HCT116 (cell line): ENCODE measurements at regions not wholly inside any gene's neighbourhood (a gene's known extent, or its start where the extent isn't known, plus 50 kb on each side); places are given as distances from the start of the nearest gene placed in this dataset.

ENCODE experiments used
- ATAC-seq: fragments of 200-7000 bp; cut with Tn5 transposase; 2 replicates; pipeline ENCODE4 v1.9.1; 2020; ENCODE audit warnings: mild to moderate bottlenecking, moderate library complexity
- BruUV-seq: library from RNA; stranded (reverse); fragments of 400-500 nt; replicated peaks from 2 replicates; lab custom pipeline; 2021; lab: Mats Ljungman, UMichigan
- CTCF ChIA-PET: fragments of 300-600 bp; sonication (Branson Sonifier 250); formaldehyde crosslinking; loops from one replicate; lab custom pipeline; 2021; ENCODE audit warnings: antibody characterized with exemption; lab: Charles Lee
- POLR2A ChIA-PET: fragments of 300-600, 350-600 bp; sonication (Branson Sonifier 250); formaldehyde crosslinking; loops from one replicate; lab custom pipeline; 2021; ENCODE audit warnings: antibody characterized with exemption; lab: Charles Lee
- RAD21 ChIA-PET, 2 experiments: fragments of 300-600 bp; sonication (Branson Sonifier 250); formaldehyde crosslinking; loops; one replicate each; lab custom pipeline; 2023; ENCODE audit warnings: low total read pairs in 2 of 2; ENCODE audit not compliant: uncharacterized antibody in 2 of 2, unreplicated experiment in 2 of 2, low non-redundant PET in 1 of 2; lab: Charles Lee
- DNase-seq: peaks from one replicate; pipeline ENCODE4 v3.0.0-alpha.2; 2010; ENCODE audit warnings: low read depth, low spot score
- H2AFZ ChIP-seq: fragments of 200-600 bp; shearing (Covaris generic), sonication (generic); 2 replicates; pipeline ENCODE4 v1.6.1; 2017; ENCODE audit warnings: low read depth, mixed run types, mixed read lengths, antibody characterized with exemption, low read length; ENCODE audit not compliant: poor library complexity, severe bottlenecking
- H3K27ac ChIP-seq: 2 replicates; pipeline ENCODE4 v1.5.1; 2012; ENCODE audit warnings: low read depth, low read length
- H3K27me3 ChIP-seq: fragments of 200-600 bp; sonication (generic); 2 replicates; pipeline ENCODE4 v1.6.1; 2016; ENCODE audit warnings: mixed run types, low read length, mixed read lengths; ENCODE audit not compliant: insufficient read depth
- H3K36me3 ChIP-seq, 2 experiments: fragments of 200-500 bp in 1 of 2; fragments of 200-600 bp in 1 of 2; sonication (Bioruptor generic) in 1 of 2; sonication (generic) in 1 of 2; 2 replicates each; pipeline versions ENCODE4 v1.5.1 to v1.6.1; 2014 to 2016; ENCODE audit warnings: low read length in 2 of 2, inconsistent platforms in 1 of 2, mixed read lengths in 1 of 2, mixed run types in 1 of 2; ENCODE audit not compliant: insufficient read depth in 2 of 2, control insufficient read depth in 1 of 2
- H3K4me1 ChIP-seq, 2 experiments: fragments of 200-600 bp in 1 of 2; sonication (generic) in 1 of 2; 2 replicates each; pipeline versions ENCODE4 v1.5.1 to v1.6.1; 2012 to 2017; ENCODE audit warnings: low read length in 2 of 2, inconsistent platforms in 1 of 2, mild to moderate bottlenecking in 1 of 2, mixed read lengths in 1 of 2, mixed run types in 1 of 2, moderate library complexity in 1 of 2; ENCODE audit not compliant: insufficient read depth in 2 of 2, control insufficient read depth in 1 of 2
- H3K4me2 ChIP-seq: fragments of 200-600 bp; sonication (generic); 2 replicates; pipeline ENCODE4 v1.6.1; 2017; ENCODE audit warnings: mixed run types, low read length, mixed read lengths
- H3K4me3 ChIP-seq, 2 experiments: fragments of 200-600 bp in 1 of 2; sonication (generic) in 1 of 2; replicated peaks in 1 of 2; 2 replicates each; pipeline ENCODE4 v1.5.1; 2011 to 2016; ENCODE audit warnings: low read length in 2 of 2, control low read depth in 1 of 2, low read depth in 1 of 2, mild to moderate bottlenecking in 1 of 2, mixed read lengths in 1 of 2, mixed run types in 1 of 2
- H3K79me2 ChIP-seq: fragments of 200-600 bp; sonication (generic); 2 replicates; pipeline ENCODE4 v1.6.1; 2017; ENCODE audit warnings: mild to moderate bottlenecking, mixed run types, low read length, moderate library complexity, mixed read lengths; ENCODE audit not compliant: insufficient read depth
- H3K9ac ChIP-seq: fragments of 200-600 bp; sonication (generic); 2 replicates; pipeline ENCODE4 v1.6.1; 2016; ENCODE audit warnings: low read length, mixed read lengths
- H3K9me2 ChIP-seq: fragments of 200-600 bp; sonication (generic), shearing (Covaris generic); 2 replicates; pipeline ENCODE4 v1.6.1; 2017; ENCODE audit warnings: mixed run types, mild to moderate bottlenecking, moderate library complexity; ENCODE audit not compliant: insufficient read depth
- H3K9me3 ChIP-seq, 2 experiments: fragments of 200-500 bp in 1 of 2; fragments of 200-600 bp in 1 of 2; sonication (Bioruptor generic) in 1 of 2; sonication (generic) in 1 of 2; 2 replicates each; pipeline ENCODE4 v1.6.1; 2014 to 2017; ENCODE audit warnings: low read length in 2 of 2, mixed read lengths in 2 of 2, inconsistent platforms in 1 of 2, low read depth in 1 of 2, mild to moderate bottlenecking in 1 of 2, mixed run types in 1 of 2, moderate library complexity in 1 of 2; ENCODE audit not compliant: control insufficient read depth in 1 of 2, insufficient read depth in 1 of 2
- H4K20me1 ChIP-seq: fragments of 200-600 bp; sonication (generic), shearing (Covaris generic); 2 replicates; pipeline ENCODE4 v1.6.1; 2017; ENCODE audit warnings: mixed run types, mild to moderate bottlenecking, moderate library complexity; ENCODE audit not compliant: insufficient read depth
- POLR2AphosphoS5 ChIP-seq: IDR thresholded peaks from 2 replicates; pipeline ENCODE4 v1.6.1; 2011; ENCODE audit warnings: mild to moderate bottlenecking, low read depth, low read length, moderate library complexity
- SIN3A ChIP-seq: IDR thresholded peaks from 2 replicates; pipeline ENCODE4 v1.6.1; 2012; ENCODE audit warnings: low read depth
- SRF ChIP-seq: IDR thresholded peaks from 2 replicates; pipeline ENCODE4 v1.6.1; 2012; ENCODE audit warnings: low read depth
- ZNF274 ChIP-seq: fragments of 200-500 bp; sonication (Bioruptor generic); IDR thresholded peaks from 2 replicates; pipeline ENCODE4 v1.6.1; 2014; ENCODE audit warnings: mild to moderate bottlenecking, low read depth, low read length, inconsistent platforms
- intact Hi-C: fragments of 100-400 bp; cut with micrococcal nuclease; formaldehyde crosslinking; loops from 2 replicates; pipeline ENCODE4 v1.10.0; 2022
- TF ChIP-seq, protein P1 (sequence below), 3 experiments: fragments of 200-600 bp in 1 of 3; sonication (generic) in 1 of 3; IDR thresholded peaks in 2 of 3; conservative IDR thresholded peaks in 1 of 3; 2 replicates each; pipeline ENCODE4 v1.5.1; 2012 to 2017; ENCODE audit warnings: low read depth in 2 of 3, low read length in 2 of 3, antibody characterized with exemption in 1 of 3, borderline replicate concordance in 1 of 3, control low read depth in 1 of 3, mild to moderate bottlenecking in 1 of 3, mixed read lengths in 1 of 3, mixed run types in 1 of 3, moderate library complexity in 1 of 3; ENCODE audit not compliant: insufficient read depth in 1 of 3
- TF ChIP-seq, protein P2 (sequence below): IDR thresholded peaks from 2 replicates; pipeline ENCODE4 v1.6.1; 2012
- TF ChIP-seq, protein P3 (sequence below): IDR thresholded peaks from 2 replicates; pipeline ENCODE4 v1.6.1; 2012; ENCODE audit warnings: low read depth

DNA sequence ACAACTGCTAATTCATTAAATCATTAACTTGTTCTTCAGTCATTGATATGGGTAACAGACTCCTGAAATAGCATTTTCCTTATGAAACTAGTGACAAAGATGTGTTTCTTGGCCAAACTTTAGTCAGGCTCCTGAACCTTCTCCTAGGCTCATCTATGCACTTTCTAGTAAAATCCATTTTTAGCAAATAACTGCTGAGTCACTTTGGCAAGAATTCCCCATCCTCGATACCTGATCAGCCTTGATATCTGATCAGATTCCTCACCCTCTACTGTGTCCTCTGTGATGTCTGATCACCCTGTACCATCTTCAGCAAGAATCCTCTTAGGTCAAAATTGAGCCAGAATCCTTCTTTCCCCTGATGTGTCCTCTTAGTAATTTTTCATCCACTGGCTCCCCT, 161.2 kb upstream of the TAPT1 start:
- ChIA-PET POLR2A (no interaction called here), RAD21 (no interaction called here), CTCF (no interaction called here)
- Histone ChIP-seq H3K9ac (no peak overlapping the region), H3K9me3 (no peaks in the 10 kb centered on the region), H3K4me2 (no peak overlapping the region), H3K36me3 (no peaks in the 10 kb centered on the region), H4K20me1 (no peaks in the 10 kb centered on the region), H3K9me2 (no peaks in the 10 kb centered on the region), H3K4me3 (no peak overlapping the region), H3K79me2 (no peaks in the 10 kb centered on the region), H2AFZ (no peak overlapping the region), H3K27me3 (peaks cover 36% of the 10 kb centered on the region), H3K4me1 (no peaks in the 10 kb centered on the region), H3K27ac (no peak overlapping the region)
- intact Hi-C loops: no loop called here
- BruUV-seq: no TSS peak
- ATAC-seq: no peak
- no peak for TF ChIP-seq SIN3A
- TF ChIP-seq, protein P1, sequence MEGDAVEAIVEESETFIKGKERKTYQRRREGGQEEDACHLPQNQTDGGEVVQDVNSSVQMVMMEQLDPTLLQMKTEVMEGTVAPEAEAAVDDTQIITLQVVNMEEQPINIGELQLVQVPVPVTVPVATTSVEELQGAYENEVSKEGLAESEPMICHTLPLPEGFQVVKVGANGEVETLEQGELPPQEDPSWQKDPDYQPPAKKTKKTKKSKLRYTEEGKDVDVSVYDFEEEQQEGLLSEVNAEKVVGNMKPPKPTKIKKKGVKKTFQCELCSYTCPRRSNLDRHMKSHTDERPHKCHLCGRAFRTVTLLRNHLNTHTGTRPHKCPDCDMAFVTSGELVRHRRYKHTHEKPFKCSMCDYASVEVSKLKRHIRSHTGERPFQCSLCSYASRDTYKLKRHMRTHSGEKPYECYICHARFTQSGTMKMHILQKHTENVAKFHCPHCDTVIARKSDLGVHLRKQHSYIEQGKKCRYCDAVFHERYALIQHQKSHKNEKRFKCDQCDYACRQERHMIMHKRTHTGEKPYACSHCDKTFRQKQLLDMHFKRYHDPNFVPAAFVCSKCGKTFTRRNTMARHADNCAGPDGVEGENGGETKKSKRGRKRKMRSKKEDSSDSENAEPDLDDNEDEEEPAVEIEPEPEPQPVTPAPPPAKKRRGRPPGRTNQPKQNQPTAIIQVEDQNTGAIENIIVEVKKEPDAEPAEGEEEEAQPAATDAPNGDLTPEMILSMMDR (IDR thresholded peaks at IDR 0.05 in 2 of 3, conservative IDR thresholded peaks at IDR 0.05 in 1 of 3; ENCODE audit: borderline replicate concordance in 1 of 3, insufficient read depth in 1 of 3, low read depth in 2 of 3, low read length in 2 of 3): no peak
- TF ChIP-seq, protein P2, sequence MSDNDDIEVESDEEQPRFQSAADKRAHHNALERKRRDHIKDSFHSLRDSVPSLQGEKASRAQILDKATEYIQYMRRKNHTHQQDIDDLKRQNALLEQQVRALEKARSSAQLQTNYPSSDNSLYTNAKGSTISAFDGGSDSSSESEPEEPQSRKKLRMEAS: no peak
- TF ChIP-seq POLR2AphosphoS5: no peak
- no peak for TF ChIP-seq ZNF274
- no peak for TF ChIP-seq SRF
- TF ChIP-seq, protein P3, sequence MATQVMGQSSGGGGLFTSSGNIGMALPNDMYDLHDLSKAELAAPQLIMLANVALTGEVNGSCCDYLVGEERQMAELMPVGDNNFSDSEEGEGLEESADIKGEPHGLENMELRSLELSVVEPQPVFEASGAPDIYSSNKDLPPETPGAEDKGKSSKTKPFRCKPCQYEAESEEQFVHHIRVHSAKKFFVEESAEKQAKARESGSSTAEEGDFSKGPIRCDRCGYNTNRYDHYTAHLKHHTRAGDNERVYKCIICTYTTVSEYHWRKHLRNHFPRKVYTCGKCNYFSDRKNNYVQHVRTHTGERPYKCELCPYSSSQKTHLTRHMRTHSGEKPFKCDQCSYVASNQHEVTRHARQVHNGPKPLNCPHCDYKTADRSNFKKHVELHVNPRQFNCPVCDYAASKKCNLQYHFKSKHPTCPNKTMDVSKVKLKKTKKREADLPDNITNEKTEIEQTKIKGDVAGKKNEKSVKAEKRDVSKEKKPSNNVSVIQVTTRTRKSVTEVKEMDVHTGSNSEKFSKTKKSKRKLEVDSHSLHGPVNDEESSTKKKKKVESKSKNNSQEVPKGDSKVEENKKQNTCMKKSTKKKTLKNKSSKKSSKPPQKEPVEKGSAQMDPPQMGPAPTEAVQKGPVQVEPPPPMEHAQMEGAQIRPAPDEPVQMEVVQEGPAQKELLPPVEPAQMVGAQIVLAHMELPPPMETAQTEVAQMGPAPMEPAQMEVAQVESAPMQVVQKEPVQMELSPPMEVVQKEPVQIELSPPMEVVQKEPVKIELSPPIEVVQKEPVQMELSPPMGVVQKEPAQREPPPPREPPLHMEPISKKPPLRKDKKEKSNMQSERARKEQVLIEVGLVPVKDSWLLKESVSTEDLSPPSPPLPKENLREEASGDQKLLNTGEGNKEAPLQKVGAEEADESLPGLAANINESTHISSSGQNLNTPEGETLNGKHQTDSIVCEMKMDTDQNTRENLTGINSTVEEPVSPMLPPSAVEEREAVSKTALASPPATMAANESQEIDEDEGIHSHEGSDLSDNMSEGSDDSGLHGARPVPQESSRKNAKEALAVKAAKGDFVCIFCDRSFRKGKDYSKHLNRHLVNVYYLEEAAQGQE: no peak
- no peak for DNase-seq
